ENCODE measurements at regions not wholly inside any gene's neighbourhood (a gene's known extent, or its start where the extent isn't known, plus 50 kb on each side); places are given as distances from the start of the nearest gene placed in this dataset.

DNA sequence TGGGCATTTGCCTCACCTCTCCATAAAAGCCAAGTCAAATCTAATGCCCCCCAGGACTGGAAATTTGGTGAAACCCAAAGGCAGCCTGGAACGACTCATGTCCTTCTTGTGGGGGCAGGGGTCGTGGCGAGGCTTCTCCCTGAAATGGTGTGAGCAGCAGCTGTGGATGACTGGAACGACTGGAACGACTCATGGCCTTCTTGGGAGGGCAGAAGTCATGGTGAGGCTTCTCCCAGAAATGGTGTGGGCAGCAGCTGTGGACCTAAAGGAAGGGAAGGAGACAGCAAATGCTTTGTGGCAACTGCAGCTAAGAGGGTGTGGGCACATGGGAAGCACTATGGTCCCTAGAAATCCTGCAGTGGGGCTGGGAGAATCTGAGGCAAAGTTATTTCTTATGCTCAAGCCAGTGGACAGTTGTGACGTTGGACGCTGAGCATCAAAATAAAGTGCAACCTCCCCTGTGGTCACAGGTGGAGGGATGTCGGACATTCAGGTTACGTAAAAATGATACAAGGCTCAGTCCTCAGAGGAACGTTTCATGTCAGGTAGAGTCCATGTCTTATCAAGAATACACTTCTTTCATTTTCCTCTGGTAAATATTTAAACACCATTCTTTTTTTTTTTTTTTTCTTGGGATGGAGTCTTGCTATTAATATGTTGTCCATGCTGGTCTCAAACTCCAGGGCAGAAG, 107.0 kb upstream of the KIF5B start:
- no peak for ATAC-seq
- TF ChIP-seq, protein P1, sequence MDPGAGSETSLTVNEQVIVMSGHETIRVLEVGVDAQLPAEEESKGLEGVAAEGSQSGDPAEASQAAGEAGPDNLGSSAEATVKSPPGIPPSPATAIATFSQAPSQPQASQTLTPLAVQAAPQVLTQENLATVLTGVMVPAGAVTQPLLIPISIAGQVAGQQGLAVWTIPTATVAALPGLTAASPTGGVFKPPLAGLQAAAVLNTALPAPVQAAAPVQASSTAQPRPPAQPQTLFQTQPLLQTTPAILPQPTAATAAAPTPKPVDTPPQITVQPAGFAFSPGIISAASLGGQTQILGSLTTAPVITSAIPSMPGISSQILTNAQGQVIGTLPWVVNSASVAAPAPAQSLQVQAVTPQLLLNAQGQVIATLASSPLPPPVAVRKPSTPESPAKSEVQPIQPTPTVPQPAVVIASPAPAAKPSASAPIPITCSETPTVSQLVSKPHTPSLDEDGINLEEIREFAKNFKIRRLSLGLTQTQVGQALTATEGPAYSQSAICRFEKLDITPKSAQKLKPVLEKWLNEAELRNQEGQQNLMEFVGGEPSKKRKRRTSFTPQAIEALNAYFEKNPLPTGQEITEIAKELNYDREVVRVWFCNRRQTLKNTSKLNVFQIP (CRISPR knock-in tag; IDR thresholded peaks at IDR 0.05; ENCODE audit: borderline replicate concordance, low read depth) = no peak
- TF ChIP-seq ARNTL (CRISPR knock-in tag; IDR thresholded peaks at IDR 0.05; ENCODE audit: borderline replicate concordance, low read depth) (no peak), GLIS3 (CRISPR knock-in tag; IDR thresholded peaks at IDR 0.05) (no peak), CSDC2 (CRISPR knock-in tag; IDR thresholded peaks at IDR 0.05) (no peak), TOX (CRISPR knock-in tag; IDR thresholded peaks at IDR 0.05; ENCODE audit: borderline replicate concordance) (no peak), ZNF70 (CRISPR knock-in tag; IDR thresholded peaks at IDR 0.05) (no peak), ZFP30 (CRISPR knock-in tag; IDR thresholded peaks at IDR 0.05) (no peak), RARB (CRISPR knock-in tag; IDR thresholded peaks at IDR 0.05) (no peak), ZFP3 (CRISPR knock-in tag; IDR thresholded peaks at IDR 0.05) (no peak), PPARA (CRISPR knock-in tag; IDR thresholded peaks at IDR 0.05; ENCODE audit: borderline replicate concordance) (no peak), SNAI2 (CRISPR knock-in tag; IDR thresholded peaks at IDR 0.05) (no peak), ZC3H10 (CRISPR knock-in tag; IDR thresholded peaks at IDR 0.05) (no peak), OSR1 (CRISPR knock-in tag; IDR thresholded peaks at IDR 0.05) (no peak), ESRRG (CRISPR knock-in tag; IDR thresholded peaks at IDR 0.05) (no peak), CSRNP3 (CRISPR knock-in tag; IDR thresholded peaks at IDR 0.05) (no peak), ISL1 (CRISPR knock-in tag; IDR thresholded peaks at IDR 0.05) (no peak)
- TF ChIP-seq, protein P2, sequence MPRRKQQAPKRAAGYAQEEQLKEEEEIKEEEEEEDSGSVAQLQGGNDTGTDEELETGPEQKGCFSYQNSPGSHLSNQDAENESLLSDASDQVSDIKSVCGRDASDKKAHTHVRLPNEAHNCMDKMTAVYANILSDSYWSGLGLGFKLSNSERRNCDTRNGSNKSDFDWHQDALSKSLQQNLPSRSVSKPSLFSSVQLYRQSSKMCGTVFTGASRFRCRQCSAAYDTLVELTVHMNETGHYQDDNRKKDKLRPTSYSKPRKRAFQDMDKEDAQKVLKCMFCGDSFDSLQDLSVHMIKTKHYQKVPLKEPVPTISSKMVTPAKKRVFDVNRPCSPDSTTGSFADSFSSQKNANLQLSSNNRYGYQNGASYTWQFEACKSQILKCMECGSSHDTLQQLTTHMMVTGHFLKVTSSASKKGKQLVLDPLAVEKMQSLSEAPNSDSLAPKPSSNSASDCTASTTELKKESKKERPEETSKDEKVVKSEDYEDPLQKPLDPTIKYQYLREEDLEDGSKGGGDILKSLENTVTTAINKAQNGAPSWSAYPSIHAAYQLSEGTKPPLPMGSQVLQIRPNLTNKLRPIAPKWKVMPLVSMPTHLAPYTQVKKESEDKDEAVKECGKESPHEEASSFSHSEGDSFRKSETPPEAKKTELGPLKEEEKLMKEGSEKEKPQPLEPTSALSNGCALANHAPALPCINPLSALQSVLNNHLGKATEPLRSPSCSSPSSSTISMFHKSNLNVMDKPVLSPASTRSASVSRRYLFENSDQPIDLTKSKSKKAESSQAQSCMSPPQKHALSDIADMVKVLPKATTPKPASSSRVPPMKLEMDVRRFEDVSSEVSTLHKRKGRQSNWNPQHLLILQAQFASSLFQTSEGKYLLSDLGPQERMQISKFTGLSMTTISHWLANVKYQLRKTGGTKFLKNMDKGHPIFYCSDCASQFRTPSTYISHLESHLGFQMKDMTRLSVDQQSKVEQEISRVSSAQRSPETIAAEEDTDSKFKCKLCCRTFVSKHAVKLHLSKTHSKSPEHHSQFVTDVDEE (CRISPR knock-in tag; IDR thresholded peaks at IDR 0.05) = no peak
- TF ChIP-seq, protein P3, sequence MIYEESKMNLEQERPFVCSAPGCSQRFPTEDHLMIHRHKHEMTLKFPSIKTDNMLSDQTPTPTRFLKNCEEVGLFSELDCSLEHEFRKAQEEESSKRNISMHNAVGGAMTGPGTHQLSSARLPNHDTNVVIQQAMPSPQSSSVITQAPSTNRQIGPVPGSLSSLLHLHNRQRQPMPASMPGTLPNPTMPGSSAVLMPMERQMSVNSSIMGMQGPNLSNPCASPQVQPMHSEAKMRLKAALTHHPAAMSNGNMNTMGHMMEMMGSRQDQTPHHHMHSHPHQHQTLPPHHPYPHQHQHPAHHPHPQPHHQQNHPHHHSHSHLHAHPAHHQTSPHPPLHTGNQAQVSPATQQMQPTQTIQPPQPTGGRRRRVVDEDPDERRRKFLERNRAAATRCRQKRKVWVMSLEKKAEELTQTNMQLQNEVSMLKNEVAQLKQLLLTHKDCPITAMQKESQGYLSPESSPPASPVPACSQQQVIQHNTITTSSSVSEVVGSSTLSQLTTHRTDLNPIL (CRISPR knock-in tag; IDR thresholded peaks at IDR 0.05; ENCODE audit: low read depth) = no peak

DNA sequence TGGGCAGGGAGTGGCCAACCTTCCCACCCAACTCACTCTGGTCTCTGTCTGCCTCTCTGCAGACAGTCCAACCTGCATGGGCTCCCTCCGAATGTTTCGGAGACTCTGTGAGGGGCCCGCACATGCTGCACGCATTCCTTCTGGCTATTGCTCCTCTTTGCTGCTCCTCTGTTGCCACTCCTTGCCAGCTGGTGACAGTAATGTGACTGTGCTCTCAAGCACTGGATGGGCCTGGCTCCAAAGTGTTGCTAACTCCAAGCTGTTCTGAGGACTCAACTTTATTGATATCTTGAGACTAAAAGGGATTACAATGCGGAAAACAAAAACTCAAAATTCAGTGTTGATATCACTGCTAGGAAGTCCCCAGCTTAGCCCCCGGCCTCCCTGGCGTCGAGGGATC, 105.4 kb upstream of the KIF5B start:
- ATAC-seq = no peak
- no peak for TF ChIP-seq ZFP3 (CRISPR knock-in tag; IDR thresholded peaks at IDR 0.05)
- TF ChIP-seq ZC3H10 (CRISPR knock-in tag; IDR thresholded peaks at IDR 0.05) = no peak
- no peak for TF ChIP-seq TCF4 (CRISPR knock-in tag; IDR thresholded peaks at IDR 0.05; ENCODE audit: borderline replicate concordance)
- no peak for TF ChIP-seq CSRNP3 (CRISPR knock-in tag; IDR thresholded peaks at IDR 0.05)
- TF ChIP-seq, protein P2 (CRISPR knock-in tag; IDR thresholded peaks at IDR 0.05) = no peak
- no peak for TF ChIP-seq SNAI2 (CRISPR knock-in tag; IDR thresholded peaks at IDR 0.05)
- TF ChIP-seq PPARA (CRISPR knock-in tag; IDR thresholded peaks at IDR 0.05; ENCODE audit: borderline replicate concordance) = no peak
- no peak for TF ChIP-seq BACH2 (CRISPR knock-in tag; IDR thresholded peaks at IDR 0.05; ENCODE audit: borderline replicate concordance)
- no peak for TF ChIP-seq ARNTL (CRISPR knock-in tag; IDR thresholded peaks at IDR 0.05; ENCODE audit: borderline replicate concordance, low read depth)
- TF ChIP-seq RARB (CRISPR knock-in tag; IDR thresholded peaks at IDR 0.05) = no peak
- no peak for TF ChIP-seq ZNF8 (CRISPR knock-in tag; IDR thresholded peaks at IDR 0.05)

Data from SK-N-SH treated with all-trans-retinoic acid at 6 μM for 48 hours (cell line).